Progenitor cell of endocrine pancreas (in vitro differentiated cells): ENCODE measurements at regions not wholly inside any gene's neighbourhood (a gene's known extent, or its start where the extent isn't known, plus 50 kb on each side); places are given as distances from the start of the nearest gene placed in this dataset.

Experiments
- DNase-seq: peaks from one replicate; pipeline ENCODE4 v3.0.0; 2021; ENCODE audit warnings: low spot score; ENCODE audit not compliant: unreplicated experiment
- H3K27ac Mint-ChIP-seq: 2 replicates; pipeline ENCODE4 v1.8.0; 2021; ENCODE audit warnings: mild to moderate bottlenecking, moderate library complexity, mixed read lengths
- H3K27me3 Mint-ChIP-seq: 2 replicates; pipeline ENCODE4 v1.8.0; 2021; ENCODE audit warnings: mixed read lengths
- H3K36me3 Mint-ChIP-seq: 2 replicates; pipeline ENCODE4 v1.8.0; 2022; ENCODE audit warnings: mixed read lengths; ENCODE audit not compliant: insufficient read depth
- H3K4me1 Mint-ChIP-seq: 2 replicates; pipeline ENCODE4 v1.8.0; 2021; ENCODE audit warnings: low read depth, mixed read lengths
- H3K4me3 Mint-ChIP-seq: 2 replicates; pipeline ENCODE4 v1.8.0; 2021; ENCODE audit warnings: low read depth, mild to moderate bottlenecking, moderate library complexity, mixed read lengths
- H3K9me3 Mint-ChIP-seq: 2 replicates; pipeline ENCODE4 v1.8.0; 2021; ENCODE audit warnings: low read depth, mixed read lengths
- CTCF ChIP-seq: fragments of 200-600 bp; sonication (generic); IDR thresholded peaks from one replicate; pipeline ENCODE4 v1.5.0; 2021; ENCODE audit warnings: antibody characterized with exemption, mild to moderate bottlenecking; ENCODE audit not compliant: unreplicated experiment

- Mint-ChIP-seq H3K4me3 (no peak overlapping the region), H3K27ac (no peak overlapping the region), H3K27me3 (peaks cover 11% of the 10 kb centered on the region), H3K4me1 (no peaks in the 10 kb centered on the region), H3K36me3 (no peaks in the 10 kb centered on the region), H3K9me3 (peaks cover 6% of the 10 kb centered on the region)
- DNase-seq = no peak
- TF ChIP-seq CTCF = no peak
These were observed 495.6 kb upstream of the CDH11 start for GRCh38 chr16:65617421-65617820.

- no peak for TF ChIP-seq CTCF
- Mint-ChIP-seq H3K4me1 (no peaks in the 10 kb centered on the region), H3K4me3 (no peak overlapping the region), H3K36me3 (no peaks in the 10 kb centered on the region), H3K27ac (no peak overlapping the region), H3K27me3 (peaks cover 3% of the 10 kb centered on the region), H3K9me3 (no peaks in the 10 kb centered on the region)
- DNase-seq = no peak
These were observed 486.6 kb upstream of the CDH11 start for GRCh38 chr16:65608455-65608854.

GRCh38 chr16:65604771-65605170 is 482.9 kb upstream of the CDH11 start:
- H3K27me3 Mint-ChIP-seq = peaks cover 3% of the 10 kb centered on the region
- peaks cover 4% of the 10 kb centered on the region for H3K4me1 Mint-ChIP-seq
- H3K36me3 Mint-ChIP-seq = no peaks in the 10 kb centered on the region

GRCh38 chr16:65601781-65602180 is 479.9 kb upstream of the CDH11 start:
- no peak for DNase-seq
- Mint-ChIP-seq H3K27me3 (peaks cover 3% of the 10 kb centered on the region), H3K36me3 (no peaks in the 10 kb centered on the region), H3K4me1 (peaks cover 7% of the 10 kb centered on the region), H3K9me3 (no peaks in the 10 kb centered on the region), H3K27ac (no peak overlapping the region), H3K4me3 (no peak overlapping the region)
- TF ChIP-seq CTCF = no peak

More at GRCh38 chr16:65604771-65605170, 482.9 kb upstream of the CDH11 start:
- Mint-ChIP-seq H3K27ac (no peak overlapping the region), H3K9me3 (no peaks in the 10 kb centered on the region), H3K4me3 (no peak overlapping the region)
- no peak for TF ChIP-seq CTCF
- DNase-seq = no peak

- H3K9me3 Mint-ChIP-seq = no peaks in the 10 kb centered on the region
- no peak overlapping the region for H3K4me3 Mint-ChIP-seq
- H3K27ac Mint-ChIP-seq = no peak overlapping the region
- peaks cover 7% of the 10 kb centered on the region for H3K4me1 Mint-ChIP-seq
- H3K27me3 Mint-ChIP-seq = no peaks in the 10 kb centered on the region
- no peak for DNase-seq
- TF ChIP-seq CTCF = no peak
- no peaks in the 10 kb centered on the region for H3K36me3 Mint-ChIP-seq
These were observed 478.8 kb upstream of the CDH11 start for GRCh38 chr16:65600629-65601028.

- no peak overlapping the region for H3K27ac Mint-ChIP-seq
- H3K4me1 Mint-ChIP-seq = peaks cover 7% of the 10 kb centered on the region
- no peaks in the 10 kb centered on the region for H3K9me3 Mint-ChIP-seq
- H3K27me3 Mint-ChIP-seq = no peaks in the 10 kb centered on the region
- no peak for TF ChIP-seq CTCF
- no peak overlapping the region for H3K4me3 Mint-ChIP-seq
- H3K36me3 Mint-ChIP-seq = no peaks in the 10 kb centered on the region
- no peak for DNase-seq
These were observed 478.2 kb upstream of the CDH11 start for GRCh38 chr16:65600046-65600445.
